Erythroblast (primary cell): ENCODE measurements at regions not wholly inside any gene's neighbourhood (a gene's known extent, or its start where the extent isn't known, plus 50 kb on each side); places are given as distances from the start of the nearest gene placed in this dataset.

Experiments used
- GATA1 ChIP-seq: IDR thresholded peaks from 2 replicates; pipeline ENCODE4 v1.6.1; 2011; ENCODE audit warnings: low read depth, mild to moderate bottlenecking, control low read depth, low read length, moderate library complexity
- POLR2A ChIP-seq: IDR thresholded peaks from 2 replicates; pipeline ENCODE4 v1.6.1; 2011; ENCODE audit warnings: mild to moderate bottlenecking, low read length

GRCh38 chr14:22282949-22283348, 306.1 kb downstream of the DAD1 start:
- TF ChIP-seq POLR2A = no peak
- TF ChIP-seq GATA1 = no peak
